IgD-negative memory B cell (primary cell): ENCODE measurements at regions not wholly inside any gene's neighbourhood (a gene's known extent, or its start where the extent isn't known, plus 50 kb on each side); places are given as distances from the start of the nearest gene placed in this dataset.
"Not testable (repeated sequence)": the region's sequence is repeated elsewhere in the genome, so short reads cannot be mapped to it uniquely, and the experiment has no call there.

ENCODE experiments used
- H3K27ac Mint-ChIP-seq, 3 donors: one replicate each; pipeline ENCODE4 v1.8.0; 2020 to 2022; ENCODE audit warnings: mild to moderate bottlenecking in 3 of 3, mixed read lengths in 3 of 3, moderate library complexity in 1 of 3
- H3K27me3 Mint-ChIP-seq: one replicate; pipeline ENCODE4 v1.8.0; 2021; ENCODE audit warnings: mixed read lengths
- H3K36me3 Mint-ChIP-seq: one replicate; pipeline ENCODE4 v1.8.0; 2020; ENCODE audit warnings: mild to moderate bottlenecking, mixed read lengths
- H3K4me1 Mint-ChIP-seq, 3 donors: one replicate each; pipeline ENCODE4 v1.8.0; 2020 to 2022; ENCODE audit warnings: mixed read lengths in 3 of 3, mild to moderate bottlenecking in 1 of 3
- H3K4me3 Mint-ChIP-seq, 4 donors: one replicate each; pipeline ENCODE4 v1.8.0; 2020 to 2022; ENCODE audit warnings: mild to moderate bottlenecking in 4 of 4, mixed read lengths in 4 of 4, moderate library complexity in 3 of 4
- H3K9me3 Mint-ChIP-seq, 3 donors: one replicate each; pipeline ENCODE4 v1.8.0; 2020 to 2021; ENCODE audit warnings: mixed read lengths in 3 of 3, mild to moderate bottlenecking in 1 of 3

- H3K4me3 Mint-ChIP-seq: no peak overlapping the region
- H3K9me3 Mint-ChIP-seq: peaks cover 1 to 13% (median 4%) of the 10 kb centered on the region in 3 donors
- H3K27ac Mint-ChIP-seq: no peak overlapping the region
- no peaks in the 10 kb centered on the region for H3K36me3 Mint-ChIP-seq
- H3K27me3 Mint-ChIP-seq: no peaks in the 10 kb centered on the region
- H3K4me1 Mint-ChIP-seq: no peaks in the 10 kb centered on the region
These were observed 57.0 kb downstream of the OR10A6 start for GRCh38 chr11:7874056-7874455.

- H3K9me3 Mint-ChIP-seq: peaks cover 1 to 13% (median 4%) of the 10 kb centered on the region in 3 donors
These were observed 58.2 kb downstream of the OR10A6 start for GRCh38 chr11:7872890-7873289.

GRCh38 chr11:7871056-7871455, 60.0 kb downstream of the OR10A6 start:
- Mint-ChIP-seq H3K4me1 (no peaks in the 10 kb centered on the region), H3K27ac (no peak overlapping the region), H3K36me3 (no peaks in the 10 kb centered on the region), H3K27me3 (no peaks in the 10 kb centered on the region), H3K9me3 (peaks cover 1 to 13% (median 6%) of the 10 kb centered on the region in 3 donors), H3K4me3 (no peak overlapping the region)

More at GRCh38 chr11:7872890-7873289, 58.2 kb downstream of the OR10A6 start:
- Mint-ChIP-seq H3K27ac (no peak overlapping the region), H3K36me3 (no peaks in the 10 kb centered on the region), H3K4me1 (no peaks in the 10 kb centered on the region), H3K4me3 (no peak overlapping the region), H3K27me3 (no peaks in the 10 kb centered on the region)

GRCh38 chr11:7869467-7869866, 61.6 kb downstream of the OR10A6 start:
- Mint-ChIP-seq H3K9me3 (peaks cover 1 to 13% (median 6%) of the 10 kb centered on the region in 3 donors), H3K4me3 (no peak overlapping the region), H3K27ac (no peak overlapping the region), H3K27me3 (no peaks in the 10 kb centered on the region), H3K4me1 (no peaks in the 10 kb centered on the region), H3K36me3 (no peaks in the 10 kb centered on the region)

GRCh38 chr11:7861292-7861691, 64.5 kb upstream of the OR5P2 start:
- H3K27ac Mint-ChIP-seq, H3K36me3 Mint-ChIP-seq, H3K27me3 Mint-ChIP-seq, H3K4me3 Mint-ChIP-seq, H3K9me3 Mint-ChIP-seq, H3K4me1 Mint-ChIP-seq: not testable (repeated sequence)

- not testable (repeated sequence) for H3K27ac Mint-ChIP-seq, H3K4me1 Mint-ChIP-seq, H3K36me3 Mint-ChIP-seq, H3K27me3 Mint-ChIP-seq, H3K4me3 Mint-ChIP-seq, H3K9me3 Mint-ChIP-seq
These were observed 64.1 kb upstream of the OR5P2 start for GRCh38 chr11:7860844-7861243.

- H3K27ac Mint-ChIP-seq: no peak overlapping the region
- peaks cover 0 to 1% (median 0%) of the 10 kb centered on the region in 3 donors for H3K4me1 Mint-ChIP-seq
These were observed 61.3 kb upstream of the OR5P2 start for GRCh38 chr11:7858006-7858405.

GRCh38 chr11:7851391-7851790, 54.6 kb upstream of the OR5P2 start:
- peaks cover 2% of the 10 kb centered on the region for H3K27me3 Mint-ChIP-seq
- H3K9me3 Mint-ChIP-seq: no peaks in the 10 kb centered on the region
- peaks cover 1% of the 10 kb centered on the region for H3K36me3 Mint-ChIP-seq
- H3K27ac Mint-ChIP-seq: no peak overlapping the region
- no peaks in the 10 kb centered on the region for H3K4me1 Mint-ChIP-seq
- H3K4me3 Mint-ChIP-seq: no peak overlapping the region

More at GRCh38 chr11:7858006-7858405, 61.3 kb upstream of the OR5P2 start:
- H3K36me3 Mint-ChIP-seq: no peaks in the 10 kb centered on the region
- peaks cover 2% of the 10 kb centered on the region for H3K27me3 Mint-ChIP-seq
- no peak overlapping the region for H3K4me3 Mint-ChIP-seq
- no peaks in the 10 kb centered on the region for H3K9me3 Mint-ChIP-seq

- H3K4me1 Mint-ChIP-seq: no peaks in the 10 kb centered on the region
- H3K36me3 Mint-ChIP-seq: peaks cover 1% of the 10 kb centered on the region
- peak overlapping the region in 1 of 3 donors; percentile 0 for H3K27ac Mint-ChIP-seq
- H3K4me3 Mint-ChIP-seq: no peak overlapping the region
- H3K9me3 Mint-ChIP-seq: no peaks in the 10 kb centered on the region
- H3K27me3 Mint-ChIP-seq: no peaks in the 10 kb centered on the region
These were observed 52.3 kb upstream of the OR5P2 start for GRCh38 chr11:7849018-7849417.
